ACC112 (cell line): ENCODE measurements at regions not wholly inside any gene's neighbourhood (a gene's known extent, or its start where the extent isn't known, plus 50 kb on each side); places are given as distances from the start of the nearest gene placed in this dataset.
A peak's percentile ranks its signal among the peaks of the same experiment; 100 is the strongest.
"Not testable (repeated sequence)": the region's sequence is repeated elsewhere in the genome, so short reads cannot be mapped to it uniquely, and the experiment has no call there.

ENCODE experiments used
- H2AFZ ChIP-seq: fragments of 200-600 bp; sonication (generic); one replicate; pipeline ENCODE4 v1.6.0; 2017; ENCODE audit warnings: antibody characterized with exemption, low read length; ENCODE audit not compliant: unreplicated experiment
- H3K27ac ChIP-seq: fragments of 200-600 bp; sonication (generic); 2 replicates; pipeline ENCODE4 v1.5.1; 2014; ENCODE audit warnings: low read depth, mild to moderate bottlenecking, antibody characterized with exemption, low read length, moderate library complexity
- H3K27me3 ChIP-seq: fragments of 200-600 bp; sonication (generic); 2 replicates; pipeline ENCODE4 v1.6.1; 2014; ENCODE audit warnings: mild to moderate bottlenecking, antibody characterized with exemption, low read length, moderate library complexity, mixed read lengths; ENCODE audit not compliant: insufficient read depth
- H3K36me3 ChIP-seq: fragments of 200-600 bp; sonication (generic); 2 replicates; pipeline ENCODE4 v1.6.1; 2016; ENCODE audit warnings: mild to moderate bottlenecking, antibody characterized with exemption, low read length, moderate library complexity, mixed read lengths; ENCODE audit not compliant: insufficient read depth
- H3K4me1 ChIP-seq: fragments of 200-600 bp; sonication (generic); one replicate; pipeline ENCODE4 v1.6.1; 2016; ENCODE audit warnings: low read length, mixed read lengths; ENCODE audit not compliant: insufficient read depth, unreplicated experiment, control insufficient read depth
- H3K4me3 ChIP-seq: fragments of 200-600 bp; sonication (generic); 2 replicates; pipeline ENCODE4 v1.5.1; 2014; ENCODE audit warnings: mild to moderate bottlenecking, low read depth, low read length
- H3K79me2 ChIP-seq: fragments of 200-600 bp; sonication (generic); one replicate; pipeline ENCODE4 v1.6.0; 2016; ENCODE audit warnings: low read length; ENCODE audit not compliant: control insufficient read depth, unreplicated experiment, insufficient read depth

DNA sequence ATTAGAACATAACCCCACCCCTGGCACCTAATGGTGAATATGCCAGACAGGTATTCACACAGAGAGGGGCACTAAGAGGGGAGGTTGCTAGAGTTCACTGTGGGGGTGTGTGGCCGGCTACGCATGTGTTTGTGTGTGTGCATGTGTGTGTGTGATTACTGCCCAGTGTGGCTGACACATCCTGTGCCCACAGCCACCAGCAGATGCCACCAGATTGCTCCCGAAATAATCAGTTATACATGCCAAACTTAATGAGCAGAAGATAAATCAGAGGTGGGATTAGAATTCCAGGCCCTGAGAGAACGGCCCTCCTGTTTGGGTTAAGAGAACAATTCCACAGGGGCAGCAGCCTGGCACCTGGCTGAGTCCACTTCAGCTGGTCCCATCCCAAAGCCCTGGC, 91.8 kb upstream of the TBCA start:
- Histone ChIP-seq H3K79me2 (no peaks in the 10 kb centered on the region), H3K4me3 (no peak overlapping the region), H3K27ac (no peak overlapping the region), H2AFZ (peak overlapping the region; percentile 64), H3K27me3 (no peaks in the 10 kb centered on the region), H3K4me1 (peaks cover 4% of the 10 kb centered on the region), H3K36me3 (no peaks in the 10 kb centered on the region)

DNA sequence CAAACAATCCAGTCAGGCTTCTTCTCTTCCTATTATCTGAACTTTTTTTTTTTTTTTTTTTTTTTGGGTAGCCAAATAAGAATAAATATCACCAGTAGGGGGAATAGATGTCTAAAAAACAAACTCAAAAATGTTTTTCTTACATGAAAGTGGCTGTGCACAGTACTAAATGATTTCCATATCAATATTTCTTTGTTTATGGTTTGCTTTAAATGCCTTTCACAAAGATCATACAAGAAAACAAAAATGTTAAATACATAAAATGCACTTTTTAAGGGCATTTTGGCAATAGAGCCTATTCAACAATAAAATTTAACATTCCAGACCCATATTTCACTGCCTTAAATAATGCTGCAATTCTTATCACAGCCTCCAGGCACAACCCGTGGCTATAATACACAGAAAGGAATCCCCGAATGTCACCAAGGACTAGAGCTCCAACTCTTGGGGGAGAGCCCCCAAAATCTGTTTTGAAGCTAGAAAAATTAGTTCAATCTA, 91.1 kb upstream of the TBCA start:
- no peaks in the 10 kb centered on the region for H3K36me3 ChIP-seq
- H3K4me1 ChIP-seq = peaks cover 4% of the 10 kb centered on the region
- H3K4me3 ChIP-seq = no peak overlapping the region
- H2AFZ ChIP-seq = peak overlapping the region; percentile 64
- H3K79me2 ChIP-seq = no peaks in the 10 kb centered on the region
- no peaks in the 10 kb centered on the region for H3K27me3 ChIP-seq
- H3K27ac ChIP-seq = no peak overlapping the region

DNA sequence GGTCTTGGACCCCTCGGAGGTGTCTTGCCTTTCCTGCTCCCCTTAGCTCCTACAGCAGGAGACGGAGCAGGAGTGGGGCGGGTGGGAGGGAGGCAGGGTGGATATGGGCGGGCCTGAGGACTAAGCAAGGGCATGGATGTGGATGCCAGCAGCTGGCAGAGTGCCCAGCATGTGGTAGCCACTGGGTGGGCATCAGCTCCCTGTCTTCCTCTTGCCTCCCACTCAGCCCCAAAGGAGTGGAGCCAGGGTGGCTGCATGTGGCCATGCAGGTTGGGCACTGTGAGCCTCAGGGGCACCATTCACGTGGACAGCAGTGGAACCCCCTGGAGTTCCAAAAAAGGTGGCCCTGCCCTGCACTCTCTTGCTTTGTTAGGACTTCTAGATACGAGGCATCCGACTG, 90.1 kb upstream of the TBCA start:
- H2AFZ ChIP-seq = no peak overlapping the region
- H3K36me3 ChIP-seq = no peaks in the 10 kb centered on the region
- H3K27ac ChIP-seq = no peak overlapping the region
- peaks cover 4% of the 10 kb centered on the region for H3K4me1 ChIP-seq
- H3K27me3 ChIP-seq = no peaks in the 10 kb centered on the region
- no peaks in the 10 kb centered on the region for H3K79me2 ChIP-seq
- H3K4me3 ChIP-seq = no peak overlapping the region

DNA sequence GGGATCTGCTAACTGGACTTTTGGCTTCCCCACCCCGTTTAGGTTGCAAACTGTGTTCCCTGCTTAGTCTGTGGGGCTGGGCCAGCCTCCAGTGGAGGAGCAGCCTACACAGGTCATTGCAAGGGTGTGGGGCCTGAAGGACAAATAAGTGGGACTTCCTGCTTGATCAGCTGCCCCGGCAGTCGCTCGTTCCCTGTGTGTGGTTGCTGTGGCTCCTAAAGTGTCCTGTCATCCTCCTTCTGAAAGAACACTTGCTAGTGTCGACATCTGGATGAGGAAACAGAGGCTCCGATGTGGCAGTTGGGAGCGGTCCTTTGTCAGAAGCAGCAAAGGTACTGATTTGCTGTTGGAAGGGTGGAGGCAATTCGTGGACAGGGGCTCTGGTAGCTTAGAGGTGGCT, 88.9 kb upstream of the TBCA start:
- Histone ChIP-seq H3K4me1 (peaks cover 4% of the 10 kb centered on the region), H3K79me2 (no peaks in the 10 kb centered on the region), H3K4me3 (no peak overlapping the region), H3K36me3 (no peaks in the 10 kb centered on the region), H3K27ac (no peak overlapping the region), H2AFZ (no peak overlapping the region), H3K27me3 (no peaks in the 10 kb centered on the region)

DNA sequence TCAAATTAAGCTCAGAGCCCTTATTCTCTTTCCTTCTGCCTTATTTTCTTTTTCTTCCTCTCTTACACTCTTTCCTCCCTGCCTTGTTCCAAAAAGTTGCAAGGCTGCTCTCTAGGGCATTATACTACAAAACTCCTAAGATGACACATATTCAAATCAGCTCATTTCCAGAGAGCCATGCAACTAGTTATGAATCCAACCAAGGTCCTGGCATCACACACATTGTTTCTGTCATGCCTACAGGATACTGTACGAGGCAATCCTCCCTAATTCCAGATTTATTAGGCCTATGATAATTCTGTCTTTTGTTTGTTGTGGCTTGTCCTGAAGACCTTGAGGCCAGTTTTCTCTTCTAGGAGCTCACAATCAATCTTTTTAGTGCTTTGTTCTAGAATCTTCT, 87.0 kb upstream of the TBCA start:
- no peak overlapping the region for H2AFZ ChIP-seq
- no peaks in the 10 kb centered on the region for H3K27me3 ChIP-seq
- peaks cover 2% of the 10 kb centered on the region for H3K4me1 ChIP-seq
- no peaks in the 10 kb centered on the region for H3K36me3 ChIP-seq
- H3K79me2 ChIP-seq = no peaks in the 10 kb centered on the region
- H3K27ac ChIP-seq = no peak overlapping the region
- no peak overlapping the region for H3K4me3 ChIP-seq

DNA sequence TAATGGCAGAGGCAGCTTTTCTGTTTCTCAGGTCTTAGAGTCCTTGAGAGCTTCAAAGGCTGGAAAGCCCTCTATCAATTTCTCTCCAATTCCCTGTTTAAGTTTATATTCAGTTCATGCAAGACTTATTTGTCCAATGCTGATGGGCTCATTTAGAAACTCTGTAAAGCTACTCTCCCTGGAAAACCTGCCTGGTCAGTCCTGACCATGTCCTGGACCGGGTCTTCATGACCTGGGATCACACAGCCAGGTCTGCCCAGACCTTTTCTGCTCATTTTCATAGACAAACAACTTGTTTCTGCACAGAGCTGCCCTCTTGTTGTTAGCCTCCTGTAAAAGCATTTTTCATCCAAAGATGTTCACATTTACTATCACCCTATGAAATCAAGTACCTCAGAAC, 85.4 kb upstream of the TBCA start:
- Histone ChIP-seq H3K4me1 (no peaks in the 10 kb centered on the region), H3K79me2 (no peaks in the 10 kb centered on the region), H2AFZ (no peak overlapping the region), H3K27ac (no peak overlapping the region), H3K36me3 (no peaks in the 10 kb centered on the region), H3K27me3 (no peaks in the 10 kb centered on the region), H3K4me3 (no peak overlapping the region)

DNA sequence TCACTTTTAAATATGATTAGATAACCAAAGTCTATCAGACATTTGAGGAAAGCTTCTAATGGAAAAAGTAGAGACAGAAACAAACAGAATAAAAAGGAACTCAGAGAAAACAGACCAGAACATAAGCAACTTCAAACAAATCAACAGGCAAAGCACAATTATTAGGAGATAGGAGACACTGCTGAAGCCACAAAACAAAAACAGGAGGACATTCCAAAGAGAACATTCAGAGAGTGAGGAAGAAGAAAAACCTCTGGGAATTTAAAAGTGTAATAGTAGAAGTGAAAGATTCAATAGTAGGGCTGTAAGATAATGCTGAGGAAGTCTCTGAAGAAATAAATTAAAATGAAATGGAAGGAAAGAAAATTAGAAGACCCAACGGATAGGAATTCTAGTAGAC, 83.2 kb upstream of the TBCA start:
- H3K4me1 ChIP-seq = no peaks in the 10 kb centered on the region
- H3K27ac ChIP-seq = no peak overlapping the region
- no peaks in the 10 kb centered on the region for H3K79me2 ChIP-seq
- no peak overlapping the region for H2AFZ ChIP-seq
- H3K4me3 ChIP-seq = no peak overlapping the region
- no peaks in the 10 kb centered on the region for H3K27me3 ChIP-seq
- no peaks in the 10 kb centered on the region for H3K36me3 ChIP-seq

DNA sequence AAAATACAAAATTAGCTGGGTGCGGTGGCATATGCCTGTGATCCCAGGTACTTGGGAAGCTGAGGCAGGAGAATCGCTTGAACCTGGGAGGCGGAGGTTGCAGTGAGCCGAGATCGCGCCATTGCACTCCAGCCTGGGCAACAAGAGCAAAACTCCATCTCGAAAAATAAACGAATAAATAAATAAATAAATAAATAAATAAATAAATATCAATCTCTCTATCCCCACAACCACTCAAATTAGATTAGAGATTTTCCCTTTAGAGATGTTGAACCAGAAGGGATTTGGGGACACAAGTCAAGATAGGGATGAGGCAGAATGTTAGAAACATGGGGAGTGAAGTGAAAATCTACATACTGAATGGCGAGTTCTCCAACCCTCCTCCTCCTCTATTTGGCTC, 82.5 kb upstream of the TBCA start:
- not testable (repeated sequence) for H3K36me3 ChIP-seq

DNA sequence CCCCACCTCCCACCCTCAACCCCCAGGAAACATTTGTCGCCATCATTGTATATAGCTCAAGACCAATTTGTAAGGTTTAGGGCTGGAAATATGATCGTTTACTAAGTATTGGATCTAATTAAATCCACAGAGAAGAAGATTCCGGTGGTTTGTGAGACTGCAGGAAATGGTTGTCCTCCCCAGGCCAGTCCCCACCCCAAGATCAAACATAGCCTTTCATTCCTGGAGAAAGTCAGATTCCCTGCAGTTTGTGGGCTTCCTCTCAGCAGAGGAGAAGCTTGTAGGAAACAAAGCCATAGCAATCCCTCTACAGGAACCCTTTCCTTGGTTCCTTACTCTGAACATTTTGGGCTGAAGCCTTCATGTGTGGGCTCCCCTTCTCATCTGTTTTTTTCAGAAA, 79.2 kb upstream of the TBCA start:
- Histone ChIP-seq H3K36me3 (no peaks in the 10 kb centered on the region), H3K27ac (no peak overlapping the region), H3K4me3 (no peak overlapping the region), H3K79me2 (no peaks in the 10 kb centered on the region), H3K4me1 (peaks cover 4% of the 10 kb centered on the region), H2AFZ (no peak overlapping the region), H3K27me3 (no peaks in the 10 kb centered on the region)

More for the DNA sequence above, 82.5 kb upstream of the TBCA start:
- not testable (repeated sequence) for H3K79me2 ChIP-seq, H3K4me1 ChIP-seq, H2AFZ ChIP-seq, H3K4me3 ChIP-seq, H3K27ac ChIP-seq, H3K27me3 ChIP-seq

DNA sequence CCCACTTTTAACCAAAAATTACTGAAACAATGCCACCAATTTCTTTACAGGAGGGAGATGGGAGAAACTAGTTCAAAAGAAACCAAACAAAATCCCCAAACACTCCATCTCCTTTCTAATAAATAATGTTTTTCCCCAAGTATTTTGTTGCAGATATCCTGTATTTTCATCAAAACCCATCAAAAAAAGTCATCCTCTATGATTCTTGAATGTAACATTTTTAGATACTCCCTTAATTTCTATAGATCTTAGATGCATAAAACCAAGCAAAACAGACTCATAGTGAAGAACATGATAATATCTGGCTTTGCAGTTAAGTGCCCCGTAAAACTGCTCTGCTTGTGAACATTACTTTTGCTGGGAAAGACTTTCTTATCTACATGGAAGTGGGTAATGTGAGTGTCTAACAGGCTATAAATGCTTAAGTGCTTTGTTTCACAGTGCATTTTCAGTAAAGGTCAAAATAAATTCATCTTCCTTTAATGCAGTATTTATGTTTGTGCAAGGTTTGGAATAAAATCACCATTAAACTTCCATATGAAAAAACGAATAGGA, 77.3 kb upstream of the TBCA start:
- Histone ChIP-seq H3K27me3 (no peaks in the 10 kb centered on the region), H2AFZ (peak overlapping the region; percentile 90), H3K27ac (no peak overlapping the region), H3K36me3 (no peaks in the 10 kb centered on the region), H3K4me3 (peak overlapping the region; percentile 81; the same call in 1 of the 2 replicates), H3K79me2 (no peaks in the 10 kb centered on the region), H3K4me1 (peaks cover 4% of the 10 kb centered on the region)

DNA sequence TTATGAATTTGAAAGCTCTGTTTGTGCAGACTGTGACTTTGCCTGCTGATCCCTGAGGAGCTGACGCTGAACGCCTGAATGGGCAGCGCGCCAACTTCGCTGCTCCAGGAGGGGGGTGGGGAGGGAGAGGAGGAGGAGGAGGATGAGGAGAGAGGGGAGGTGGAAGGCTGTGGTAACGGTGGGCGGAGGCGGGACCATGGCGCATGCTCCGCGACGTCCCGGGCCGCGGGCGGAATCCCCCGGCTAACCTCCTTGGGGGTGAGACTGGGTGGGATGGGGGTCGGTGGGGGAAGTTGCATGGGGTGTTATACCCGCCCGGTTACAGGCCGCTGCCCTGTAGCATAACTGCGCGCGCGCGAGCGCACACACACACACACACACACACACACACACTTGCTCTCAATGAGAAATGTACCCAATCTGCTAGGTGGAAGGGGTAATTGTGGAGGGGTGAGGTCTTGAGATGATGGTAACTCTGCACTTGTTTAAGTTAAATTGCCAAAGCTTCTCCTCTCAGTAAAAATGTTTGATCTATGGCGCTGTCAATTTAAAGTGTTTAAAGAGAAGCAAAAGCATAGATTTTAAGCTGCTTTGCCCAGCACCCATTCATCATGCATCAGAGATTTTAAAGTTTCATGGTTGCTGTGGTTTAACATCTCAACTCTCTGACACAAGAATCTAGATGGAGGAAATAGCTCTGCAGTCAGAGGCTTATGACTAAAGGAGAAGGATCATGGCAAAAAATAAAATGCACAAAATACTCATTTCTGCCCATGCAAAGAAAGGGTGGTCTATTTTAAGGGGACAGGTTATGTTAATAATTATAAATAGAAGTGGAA, 76.6 kb upstream of the TBCA start:
- H3K27me3 ChIP-seq = no peaks in the 10 kb centered on the region
- H2AFZ ChIP-seq = peak overlapping the region; percentile 90

More for the DNA sequence above, 76.6 kb upstream of the TBCA start:
- no peaks in the 10 kb centered on the region for H3K79me2 ChIP-seq
- no peak overlapping the region for H3K27ac ChIP-seq
- no peaks in the 10 kb centered on the region for H3K36me3 ChIP-seq
- H3K4me3 ChIP-seq = peak overlapping the region; percentile 81
- peaks cover 4% of the 10 kb centered on the region for H3K4me1 ChIP-seq
